HuH-7 (cell line): ENCODE measurements at regions not wholly inside any gene's neighbourhood (a gene's known extent, or its start where the extent isn't known, plus 50 kb on each side); places are given as distances from the start of the nearest gene placed in this dataset.
"Not testable (repeated sequence)": the region's sequence is repeated elsewhere in the genome, so short reads cannot be mapped to it uniquely, and the experiment has no call there.

Source experiments
- DNase-seq: peaks from one replicate; pipeline ENCODE4 v3.0.0; 2011; ENCODE audit warnings: low spot score

GRCh38 chr7:97234494-97234893, 117.0 kb downstream of the SDHAF3 start:
- DNase-seq: not testable (repeated sequence)

- no peak for DNase-seq
These were observed 128.8 kb downstream of the SDHAF3 start for GRCh38 chr7:97246317-97246716.

- DNase-seq: not testable (repeated sequence)
These were observed 140.7 kb downstream of the SDHAF3 start for GRCh38 chr7:97258187-97258586.

- DNase-seq: no peak
These were observed 152.2 kb downstream of the SDHAF3 start for GRCh38 chr7:97269741-97270140.

GRCh38 chr7:97270280-97270679, 152.8 kb downstream of the SDHAF3 start:
- no peak for DNase-seq

- no peak for DNase-seq
These were observed 154.1 kb downstream of the SDHAF3 start for GRCh38 chr7:97271619-97272018.

GRCh38 chr7:97272237-97272975, 154.9 kb downstream of the SDHAF3 start:
- DNase-seq: no peak

GRCh38 chr7:97275475-97275874, 158.0 kb downstream of the SDHAF3 start:
- no peak for DNase-seq

- DNase-seq: no peak
These were observed 163.5 kb downstream of the SDHAF3 start for GRCh38 chr7:97280950-97281349.

GRCh38 chr7:97285348-97285747, 167.8 kb downstream of the SDHAF3 start:
- no peak for DNase-seq

GRCh38 chr7:97293031-97293430, 175.5 kb downstream of the SDHAF3 start:
- no peak for DNase-seq

- no peak for DNase-seq
These were observed 181.1 kb downstream of the SDHAF3 start for GRCh38 chr7:97298561-97298960.

- no peak for DNase-seq
These were observed 188.1 kb downstream of the SDHAF3 start for GRCh38 chr7:97305589-97305988.

- DNase-seq: no peak
These were observed 190.1 kb downstream of the SDHAF3 start for GRCh38 chr7:97307521-97308108.

- DNase-seq: no peak
These were observed 196.4 kb downstream of the SDHAF3 start for GRCh38 chr7:97313900-97314299.

- no peak for DNase-seq
These were observed 200.1 kb downstream of the SDHAF3 start for GRCh38 chr7:97317575-97317974.

GRCh38 chr7:97329871-97330270, 212.4 kb downstream of the SDHAF3 start:
- not testable (repeated sequence) for DNase-seq

GRCh38 chr7:97337849-97338248, 220.4 kb downstream of the SDHAF3 start:
- no peak for DNase-seq

- no peak for DNase-seq
These were observed 225.0 kb downstream of the SDHAF3 start for GRCh38 chr7:97342512-97342911.

- no peak for DNase-seq
These were observed 228.9 kb downstream of the SDHAF3 start for GRCh38 chr7:97346349-97346748.

- no peak for DNase-seq
These were observed 234.0 kb downstream of the SDHAF3 start for GRCh38 chr7:97351488-97351887.

GRCh38 chr7:97357459-97357858, 240.0 kb downstream of the SDHAF3 start:
- DNase-seq: no peak

- DNase-seq: no peak
These were observed 255.4 kb downstream of the SDHAF3 start for GRCh38 chr7:97372882-97373281.

GRCh38 chr7:97373736-97374135, 256.2 kb downstream of the SDHAF3 start:
- DNase-seq: no peak
